GM18907 (cell line): ENCODE measurements at regions not wholly inside any gene's neighbourhood (a gene's known extent, or its start where the extent isn't known, plus 50 kb on each side); places are given as distances from the start of the nearest gene placed in this dataset.

Experiments
- ATAC-seq: cut with Tn5 transposase; IDR thresholded peaks from one replicate; pipeline ENCODE4 v1.9.1; 2021; ENCODE audit warnings: mild to moderate bottlenecking, moderate library complexity; ENCODE audit not compliant: unreplicated experiment

GRCh38 chr2:6788614-6789013 is 77.1 kb downstream of the CMPK2 start:
- no peak for ATAC-seq

- ATAC-seq = no peak
Observed at GRCh38 chr2:6789559-6790138, 76.1 kb downstream of the CMPK2 start.

GRCh38 chr2:6791682-6792081 is 74.0 kb downstream of the CMPK2 start:
- ATAC-seq = peak; percentile 56

GRCh38 chr2:6792883-6793282 is 72.8 kb downstream of the CMPK2 start:
- ATAC-seq = no peak

GRCh38 chr2:6793371-6793770 is 72.3 kb downstream of the CMPK2 start:
- no peak for ATAC-seq

- no peak for ATAC-seq
Observed at GRCh38 chr2:6793913-6794312, 71.8 kb downstream of the CMPK2 start.

- ATAC-seq = no peak
Observed at GRCh38 chr2:6794448-6794847, 71.3 kb downstream of the CMPK2 start.
